Smooth muscle cell (in vitro differentiated cells): ENCODE measurements at regions not wholly inside any gene's neighbourhood (a gene's known extent, or its start where the extent isn't known, plus 50 kb on each side); places are given as distances from the start of the nearest gene placed in this dataset.

Experiments
- DNase-seq: peaks from one replicate; lab custom pipeline; 2025; ENCODE audit not compliant: unreplicated experiment; lab: John Stamatoyannopoulos, UW
- H2AFZ ChIP-seq: fragments of 200-600 bp; sonication (generic); 2 replicates; pipeline ENCODE4 v1.6.0; 2016; ENCODE audit warnings: antibody characterized with exemption, low read depth, mild to moderate bottlenecking
- H3F3A ChIP-seq: fragments of 200-600 bp; sonication (generic); 2 replicates; pipeline ENCODE4 v1.6.0; 2017; ENCODE audit warnings: antibody characterized with exemption, low read depth
- H3K27ac ChIP-seq: fragments of 200-600 bp; sonication (generic); 2 replicates; pipeline ENCODE4 v1.5.1; 2016; ENCODE audit warnings: low read depth, mild to moderate bottlenecking
- H3K27me3 ChIP-seq: fragments of 200-600 bp; sonication (generic); 2 replicates; pipeline ENCODE4 v1.6.1; 2016; ENCODE audit warnings: low read depth, mild to moderate bottlenecking
- H3K36me3 ChIP-seq: fragments of 200-600 bp; sonication (generic); 2 replicates; pipeline ENCODE4 v1.5.1; 2016; ENCODE audit warnings: low read depth
- H3K4me1 ChIP-seq: fragments of 200-600 bp; sonication (generic); 2 replicates; pipeline ENCODE4 v1.5.1; 2016; ENCODE audit warnings: low read depth
- H3K4me2 ChIP-seq: fragments of 200-600 bp; sonication (generic); 2 replicates; pipeline ENCODE4 v1.6.0; 2016; ENCODE audit warnings: mild to moderate bottlenecking
- H3K4me3 ChIP-seq: fragments of 200-600 bp; sonication (generic); 2 replicates; pipeline ENCODE4 v1.5.1; 2016; ENCODE audit warnings: mild to moderate bottlenecking
- H3K79me2 ChIP-seq: fragments of 200-600 bp; sonication (generic); 2 replicates; pipeline ENCODE4 v1.6.0; 2016; ENCODE audit warnings: low read depth, mild to moderate bottlenecking
- H3K9ac ChIP-seq: fragments of 200-600 bp; sonication (generic); 2 replicates; pipeline ENCODE4 v1.6.0; 2016; ENCODE audit warnings: low read depth
- H3K9me3 ChIP-seq: fragments of 200-600 bp; sonication (generic); replicated peaks from 2 replicates; pipeline ENCODE4 v1.5.1; 2016; ENCODE audit warnings: low read depth
- H4K20me1 ChIP-seq: fragments of 200-600 bp; sonication (generic); 2 replicates; pipeline ENCODE4 v1.6.0; 2016; ENCODE audit warnings: low read depth
- WGBS: methylation state at CpG from one replicate; pipeline ENCODE4 v1.1.7; 2016; ENCODE audit warnings: low lambda C conversion rate; 5-methylcytosine and 5-hydroxymethylcytosine counted together
- TF ChIP-seq, protein P1 (sequence below): fragments of 200-600 bp; sonication (generic); IDR thresholded peaks from 2 replicates; pipeline ENCODE4 v1.5.1; 2017; ENCODE audit warnings: borderline replicate concordance, mild to moderate bottlenecking, antibody characterized with exemption; ENCODE audit not compliant: insufficient read depth, poor library complexity, severe bottlenecking

DNA sequence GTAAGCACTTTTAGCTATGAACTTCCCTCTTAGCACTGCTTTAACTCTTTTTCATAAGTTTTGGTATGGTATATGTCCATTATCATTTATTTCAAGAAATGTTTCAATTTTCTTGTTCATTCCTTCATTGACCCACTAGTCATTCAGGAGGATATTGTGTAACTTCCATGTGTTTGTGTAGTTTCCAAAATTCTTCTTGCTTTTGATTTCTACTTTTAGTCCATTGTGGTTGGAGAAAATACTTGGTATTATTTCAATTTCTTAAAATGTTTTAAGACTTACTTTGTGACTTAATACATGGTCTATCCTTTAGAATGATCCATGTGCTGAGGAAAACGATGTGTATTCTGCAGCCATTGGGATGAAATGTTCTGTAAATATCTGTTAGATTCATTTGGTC lies 176.5 kb downstream of the CENPW start:
- 81% methylated on average over 1 of the region's 1 CpG for WGBS
- H3K27ac ChIP-seq: no peak overlapping the region
- no peak overlapping the region for H3K4me3 ChIP-seq
- no peaks in the 10 kb centered on the region for H3K79me2 ChIP-seq
- no peak for DNase-seq
- H3K4me2 ChIP-seq: no peak overlapping the region
- no peaks in the 10 kb centered on the region for H3K9me3 ChIP-seq
- H3K4me1 ChIP-seq: no peaks in the 10 kb centered on the region
- H4K20me1 ChIP-seq: no peaks in the 10 kb centered on the region
- H3K9ac ChIP-seq: no peak overlapping the region
- no peaks in the 10 kb centered on the region for H3F3A ChIP-seq
- H3K36me3 ChIP-seq: peaks cover 4% of the 10 kb centered on the region
- H3K27me3 ChIP-seq: no peaks in the 10 kb centered on the region
- TF ChIP-seq, protein P1, sequence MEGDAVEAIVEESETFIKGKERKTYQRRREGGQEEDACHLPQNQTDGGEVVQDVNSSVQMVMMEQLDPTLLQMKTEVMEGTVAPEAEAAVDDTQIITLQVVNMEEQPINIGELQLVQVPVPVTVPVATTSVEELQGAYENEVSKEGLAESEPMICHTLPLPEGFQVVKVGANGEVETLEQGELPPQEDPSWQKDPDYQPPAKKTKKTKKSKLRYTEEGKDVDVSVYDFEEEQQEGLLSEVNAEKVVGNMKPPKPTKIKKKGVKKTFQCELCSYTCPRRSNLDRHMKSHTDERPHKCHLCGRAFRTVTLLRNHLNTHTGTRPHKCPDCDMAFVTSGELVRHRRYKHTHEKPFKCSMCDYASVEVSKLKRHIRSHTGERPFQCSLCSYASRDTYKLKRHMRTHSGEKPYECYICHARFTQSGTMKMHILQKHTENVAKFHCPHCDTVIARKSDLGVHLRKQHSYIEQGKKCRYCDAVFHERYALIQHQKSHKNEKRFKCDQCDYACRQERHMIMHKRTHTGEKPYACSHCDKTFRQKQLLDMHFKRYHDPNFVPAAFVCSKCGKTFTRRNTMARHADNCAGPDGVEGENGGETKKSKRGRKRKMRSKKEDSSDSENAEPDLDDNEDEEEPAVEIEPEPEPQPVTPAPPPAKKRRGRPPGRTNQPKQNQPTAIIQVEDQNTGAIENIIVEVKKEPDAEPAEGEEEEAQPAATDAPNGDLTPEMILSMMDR: no peak
- H2AFZ ChIP-seq: no peak overlapping the region

DNA sequence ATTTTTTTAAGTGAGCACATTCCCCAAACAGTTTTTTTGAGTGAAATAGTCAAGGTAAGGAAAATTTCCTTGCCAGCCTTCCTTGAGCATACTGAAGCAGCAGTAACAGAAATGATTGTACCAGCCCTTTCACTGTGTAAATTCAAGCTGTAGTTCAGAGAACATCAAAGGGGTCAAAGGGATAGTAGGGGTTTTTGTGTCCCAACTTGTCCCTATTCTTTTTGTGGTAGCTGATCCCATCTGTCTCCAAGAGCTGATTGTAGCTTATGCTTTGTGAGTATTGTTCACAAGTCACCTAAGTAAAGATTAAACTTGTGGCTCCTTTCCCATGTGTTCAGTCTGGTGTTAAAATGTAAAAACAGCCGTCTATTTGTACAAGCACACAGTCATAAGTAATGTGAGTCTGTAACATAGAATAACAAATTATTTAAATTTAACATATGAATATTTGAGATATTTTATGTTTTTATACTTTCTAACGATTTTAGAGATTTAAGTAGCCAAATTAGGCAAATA lies 185.0 kb downstream of the CENPW start:
- TF ChIP-seq, protein P1: no peak
- no peak overlapping the region for H3K9ac ChIP-seq
- no peak for DNase-seq
- no peaks in the 10 kb centered on the region for H3K9me3 ChIP-seq
- no peak overlapping the region for H2AFZ ChIP-seq
- no peaks in the 10 kb centered on the region for H4K20me1 ChIP-seq
- 76% methylated on average over 2 of the region's 2 CpGs for WGBS
- H3K27me3 ChIP-seq: no peaks in the 10 kb centered on the region
- H3K4me1 ChIP-seq: peaks cover 53% of the 10 kb centered on the region
- no peak overlapping the region for H3K27ac ChIP-seq
- no peak overlapping the region for H3K4me2 ChIP-seq
- H3F3A ChIP-seq: no peaks in the 10 kb centered on the region
- H3K36me3 ChIP-seq: no peaks in the 10 kb centered on the region
- no peaks in the 10 kb centered on the region for H3K79me2 ChIP-seq
- no peak overlapping the region for H3K4me3 ChIP-seq

DNA sequence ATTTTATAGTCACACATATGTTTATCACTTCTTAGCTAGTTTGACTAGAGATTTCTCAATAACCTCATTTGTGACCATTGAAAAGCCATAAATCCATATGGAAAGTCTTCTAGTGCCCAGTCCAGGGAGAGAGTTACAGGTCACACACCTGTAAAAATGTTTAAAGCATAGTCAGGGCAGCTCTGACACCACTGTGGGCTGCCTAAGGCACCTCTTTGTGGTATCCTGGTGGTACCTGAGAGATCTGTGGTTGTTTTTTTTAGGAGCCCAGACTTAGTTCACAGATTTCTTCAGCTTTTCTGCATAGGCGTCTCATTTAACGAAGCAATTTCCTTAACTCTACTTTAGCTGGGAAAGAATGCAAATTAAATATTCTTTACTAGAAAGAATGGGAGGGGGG lies 186.6 kb downstream of the CENPW start:
- Histone ChIP-seq H2AFZ (no peak overlapping the region), H3K27me3 (no peaks in the 10 kb centered on the region), H3K4me1 (peaks cover 55% of the 10 kb centered on the region), H3K36me3 (no peaks in the 10 kb centered on the region), H3K27ac (no peak overlapping the region), H3F3A (no peaks in the 10 kb centered on the region), H3K4me3 (no peak overlapping the region), H3K9ac (no peak overlapping the region), H3K9me3 (no peaks in the 10 kb centered on the region), H4K20me1 (no peaks in the 10 kb centered on the region), H3K4me2 (no peak overlapping the region), H3K79me2 (no peaks in the 10 kb centered on the region)
- WGBS: 100% methylated on average over 2 of the region's 2 CpGs
- DNase-seq: no peak
- TF ChIP-seq, protein P1: no peak

DNA sequence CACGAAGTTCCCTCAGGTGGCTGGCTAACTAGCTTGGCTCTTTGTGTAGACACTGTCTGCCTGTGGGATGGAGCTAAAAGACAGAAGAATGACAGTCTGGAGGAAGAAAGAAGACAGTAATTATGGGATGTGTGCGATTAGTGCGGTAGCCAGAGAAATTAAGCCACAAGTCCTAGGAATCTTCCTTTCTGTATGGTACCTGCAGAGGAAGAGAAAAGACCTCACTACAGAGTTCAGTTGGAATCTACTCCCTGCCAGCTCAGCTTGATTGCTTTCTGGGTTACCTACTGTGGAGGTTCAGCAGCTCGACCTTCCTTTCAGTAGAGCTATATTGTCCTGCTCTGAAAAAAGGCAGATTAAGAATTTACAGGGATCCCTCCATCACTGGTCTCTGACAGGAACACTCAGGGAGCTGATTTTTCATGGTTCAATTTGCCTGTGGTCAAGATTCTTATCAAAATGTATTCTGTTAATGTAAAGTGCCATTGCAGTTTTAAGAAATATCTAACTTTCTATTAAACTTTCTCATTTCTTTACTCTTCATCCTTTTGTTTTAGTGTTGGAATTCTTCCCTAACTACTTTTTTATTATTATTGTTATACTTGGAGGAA lies 187.2 kb downstream of the CENPW start:
- H3K4me2 ChIP-seq: no peak overlapping the region
- TF ChIP-seq, protein P1: no peak
- H4K20me1 ChIP-seq: no peaks in the 10 kb centered on the region
- no peak for DNase-seq
- H3K36me3 ChIP-seq: no peaks in the 10 kb centered on the region
- H2AFZ ChIP-seq: no peak overlapping the region
- no peaks in the 10 kb centered on the region for H3K79me2 ChIP-seq
- H3K9me3 ChIP-seq: no peaks in the 10 kb centered on the region
- no peaks in the 10 kb centered on the region for H3F3A ChIP-seq
- no peaks in the 10 kb centered on the region for H3K27me3 ChIP-seq
- no peak overlapping the region for H3K27ac ChIP-seq
- WGBS: 83% methylated on average over 4 of the region's 4 CpGs
- H3K4me1 ChIP-seq: peaks cover 55% of the 10 kb centered on the region
- no peak overlapping the region for H3K9ac ChIP-seq
- no peak overlapping the region for H3K4me3 ChIP-seq
